ENCODE measurements at regions not wholly inside any gene's neighbourhood (a gene's known extent, or its start where the extent isn't known, plus 50 kb on each side); places are given as distances from the start of the nearest gene placed in this dataset.

DNA sequence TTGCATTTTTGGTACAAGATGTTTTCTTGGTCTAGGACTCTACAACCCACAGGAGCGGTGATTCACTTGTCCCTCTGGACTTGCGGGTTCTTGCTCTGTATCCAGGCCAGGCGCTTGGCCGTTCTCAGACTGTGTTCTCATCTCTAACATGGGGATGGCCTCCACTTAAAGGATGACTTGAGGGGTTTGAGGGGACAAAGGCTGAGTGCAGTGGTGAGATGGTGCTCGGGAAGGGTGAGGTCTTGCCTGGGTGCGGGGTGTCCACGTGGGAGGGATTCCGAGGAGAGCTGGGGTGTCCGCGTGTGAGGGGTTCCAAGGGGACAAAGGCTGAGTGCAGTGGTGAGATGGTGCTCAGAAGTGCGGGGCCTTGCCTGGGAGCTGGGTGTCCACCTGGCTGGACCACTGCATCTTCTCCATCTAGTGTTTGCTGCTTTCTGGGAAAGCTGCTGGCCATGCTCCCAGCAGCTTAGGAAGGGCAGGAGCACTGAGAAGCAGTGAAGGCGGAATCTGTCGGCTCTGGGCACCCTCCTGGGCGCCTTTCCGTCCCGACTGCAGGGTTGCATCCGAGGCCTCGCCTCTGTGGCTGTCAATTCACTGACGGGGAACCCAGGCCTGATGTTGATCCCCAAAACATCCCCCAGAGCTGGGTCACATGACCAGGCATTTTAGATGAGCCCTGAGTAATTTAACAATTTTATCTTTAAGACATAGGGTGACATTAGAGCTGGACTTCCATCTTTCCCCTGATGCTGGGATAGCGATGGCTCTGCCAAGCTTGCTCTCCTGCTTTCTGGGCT, 280.5 kb upstream of the IRX4 start:
- TF ChIP-seq, protein P1, sequence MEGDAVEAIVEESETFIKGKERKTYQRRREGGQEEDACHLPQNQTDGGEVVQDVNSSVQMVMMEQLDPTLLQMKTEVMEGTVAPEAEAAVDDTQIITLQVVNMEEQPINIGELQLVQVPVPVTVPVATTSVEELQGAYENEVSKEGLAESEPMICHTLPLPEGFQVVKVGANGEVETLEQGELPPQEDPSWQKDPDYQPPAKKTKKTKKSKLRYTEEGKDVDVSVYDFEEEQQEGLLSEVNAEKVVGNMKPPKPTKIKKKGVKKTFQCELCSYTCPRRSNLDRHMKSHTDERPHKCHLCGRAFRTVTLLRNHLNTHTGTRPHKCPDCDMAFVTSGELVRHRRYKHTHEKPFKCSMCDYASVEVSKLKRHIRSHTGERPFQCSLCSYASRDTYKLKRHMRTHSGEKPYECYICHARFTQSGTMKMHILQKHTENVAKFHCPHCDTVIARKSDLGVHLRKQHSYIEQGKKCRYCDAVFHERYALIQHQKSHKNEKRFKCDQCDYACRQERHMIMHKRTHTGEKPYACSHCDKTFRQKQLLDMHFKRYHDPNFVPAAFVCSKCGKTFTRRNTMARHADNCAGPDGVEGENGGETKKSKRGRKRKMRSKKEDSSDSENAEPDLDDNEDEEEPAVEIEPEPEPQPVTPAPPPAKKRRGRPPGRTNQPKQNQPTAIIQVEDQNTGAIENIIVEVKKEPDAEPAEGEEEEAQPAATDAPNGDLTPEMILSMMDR (IDR thresholded peaks at IDR 0.05): no peak
- no peak for DNase-seq (ENCODE audit: low spot score)
- no peak overlapping the region for H3K4me3 ChIP-seq

DNA sequence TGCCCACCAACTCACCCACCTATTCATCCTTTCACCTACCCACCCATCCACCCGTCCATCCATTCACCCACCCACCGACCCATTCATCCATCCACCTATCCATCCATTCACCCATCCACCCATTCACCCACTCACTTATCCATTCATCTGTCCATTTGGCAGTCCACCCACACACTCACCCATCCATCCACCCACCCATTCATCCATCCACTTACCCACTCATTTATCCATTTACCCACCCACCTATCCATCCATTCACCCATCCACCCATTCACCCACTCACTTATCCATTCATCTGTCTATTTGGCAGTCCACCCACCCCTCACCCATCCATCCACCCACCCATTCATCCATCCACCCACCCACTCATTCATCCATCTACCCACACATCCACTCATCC, 278.1 kb upstream of the IRX4 start:
- H3K27ac ChIP-seq: no peak overlapping the region
- no peak overlapping the region for H3K4me3 ChIP-seq
- no peak for DNase-seq (ENCODE audit: low spot score)

More for the DNA sequence above, 280.5 kb upstream of the IRX4 start:
- H3K27ac ChIP-seq: no peak overlapping the region

DNA sequence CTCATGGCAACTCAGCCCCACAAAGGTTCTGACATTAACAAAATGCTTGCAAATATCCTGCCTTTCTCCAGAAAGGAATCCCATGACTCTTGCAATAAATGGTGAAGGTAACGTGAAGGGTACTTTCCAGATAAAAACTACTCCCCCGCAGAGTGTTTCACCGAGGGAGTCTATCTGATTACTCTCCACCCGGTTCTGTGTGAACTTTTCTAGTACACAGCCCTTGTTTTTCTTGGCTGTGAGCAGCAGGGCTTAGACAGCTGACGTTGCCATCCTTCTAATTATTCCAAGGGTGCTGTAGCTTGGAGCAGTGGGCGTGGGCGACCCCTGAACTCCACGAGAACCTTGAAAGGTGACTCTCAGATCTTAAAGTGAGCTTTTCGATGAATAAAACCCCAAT, 276.0 kb upstream of the IRX4 start:
- TF ChIP-seq, protein P1 (IDR thresholded peaks at IDR 0.05): no peak
- H3K4me3 ChIP-seq: no peak overlapping the region
- H3K27ac ChIP-seq: no peak overlapping the region
- DNase-seq (ENCODE audit: low spot score): no peak

More for the DNA sequence above, 278.1 kb upstream of the IRX4 start:
- TF ChIP-seq, protein P1 (IDR thresholded peaks at IDR 0.05): no peak

DNA sequence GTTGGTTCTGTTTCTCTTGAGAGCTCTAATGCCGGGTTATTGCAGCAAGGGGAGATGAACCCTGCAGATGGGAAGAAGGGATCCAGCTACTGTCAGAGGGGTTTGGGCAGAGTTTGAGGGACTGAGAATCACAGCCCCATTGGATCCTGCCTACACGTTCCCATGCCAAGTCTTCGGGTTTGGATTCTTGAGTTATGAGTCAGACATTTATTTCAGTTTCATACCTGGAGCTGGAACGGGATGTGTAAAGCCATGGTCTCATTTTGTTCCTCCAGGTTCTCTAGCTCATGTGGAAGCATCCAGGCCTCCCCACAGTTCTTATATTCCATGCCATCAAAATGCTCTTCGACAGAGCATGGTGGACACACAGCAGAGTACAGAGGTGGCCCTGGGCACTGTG, 275.4 kb upstream of the IRX4 start:
- Histone ChIP-seq H3K27ac (no peak overlapping the region), H3K4me3 (no peak overlapping the region)
- DNase-seq (ENCODE audit: low spot score): no peak
- TF ChIP-seq, protein P1 (IDR thresholded peaks at IDR 0.05): no peak

DNA sequence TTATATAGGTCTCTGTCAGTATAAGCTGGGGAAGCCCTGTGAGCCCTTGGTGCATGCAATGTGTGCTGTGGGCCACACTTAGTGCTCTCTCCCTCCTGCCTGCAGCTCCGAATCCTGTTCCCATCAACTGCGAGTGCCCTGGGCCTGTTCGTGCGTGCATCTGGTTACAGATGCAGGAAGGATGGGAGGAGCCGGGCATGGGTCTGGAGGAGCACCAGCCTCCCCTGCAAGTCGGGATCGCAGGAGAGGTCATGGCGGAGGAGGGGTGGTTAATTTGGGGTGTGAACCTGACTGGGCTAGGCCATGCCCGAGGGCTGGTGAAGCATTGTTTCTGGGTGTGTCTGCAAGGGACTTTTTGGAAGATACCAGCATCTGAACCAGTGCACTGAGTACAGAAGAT, 274.6 kb upstream of the IRX4 start:
- TF ChIP-seq, protein P1 (IDR thresholded peaks at IDR 0.05): no peak
- Histone ChIP-seq H3K27ac (no peak overlapping the region), H3K4me3 (no peak overlapping the region)
- DNase-seq (ENCODE audit: low spot score): no peak

DNA sequence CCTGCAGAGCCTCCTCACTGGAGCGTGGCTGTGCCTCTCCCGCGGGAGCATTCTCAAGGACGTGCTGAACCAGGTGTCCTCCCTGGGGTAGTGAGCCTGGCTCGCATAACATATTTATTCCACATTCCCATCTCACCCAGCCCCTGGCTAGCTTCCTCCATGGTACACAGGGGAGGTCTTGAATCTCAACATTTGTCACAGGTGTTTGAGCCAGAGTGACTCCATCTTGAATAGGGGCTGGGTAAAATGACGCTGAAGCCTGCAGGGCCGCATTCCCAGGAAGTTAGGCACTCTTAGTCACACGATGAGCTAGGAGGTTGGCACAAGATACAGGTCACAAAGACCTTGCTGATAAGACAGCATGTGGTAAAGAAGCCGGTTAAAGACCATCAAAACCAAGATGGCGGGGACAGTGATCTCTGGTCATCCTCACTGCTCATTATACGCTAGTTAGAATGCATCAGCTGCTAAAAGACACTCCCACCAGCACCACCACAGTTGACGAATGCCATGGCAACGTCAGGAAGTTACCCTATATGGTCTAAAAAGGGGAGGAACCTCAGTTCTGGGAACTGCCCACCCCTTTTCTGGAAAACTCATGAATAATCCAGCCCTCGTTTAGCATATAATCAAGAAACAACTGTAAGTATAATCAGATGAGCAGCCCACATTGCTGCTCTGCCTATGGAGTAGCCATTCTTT, 273.8 kb upstream of the IRX4 start:
- no peak for DNase-seq (ENCODE audit: low spot score)
- TF ChIP-seq, protein P1 (IDR thresholded peaks at IDR 0.05): no peak
- H3K4me3 ChIP-seq: no peak overlapping the region

DNA sequence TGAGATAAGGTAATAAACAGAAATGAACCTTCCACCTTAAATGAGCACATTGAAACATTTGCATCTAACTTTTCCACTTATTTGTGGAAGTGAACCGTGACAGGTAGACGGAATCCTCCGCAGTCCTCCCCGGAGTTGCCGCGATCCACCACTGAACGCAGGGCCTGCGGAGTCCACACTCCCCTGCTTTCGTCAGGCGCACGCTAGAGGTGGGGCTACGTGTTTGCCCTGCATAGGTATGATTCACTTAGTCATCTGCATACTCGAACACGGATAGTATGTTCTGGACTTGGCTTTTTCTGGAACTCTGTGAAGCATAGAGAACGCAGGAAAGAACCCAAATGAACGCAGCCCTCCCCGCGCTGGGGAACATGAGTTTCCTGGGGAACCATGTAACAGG, 272.8 kb upstream of the IRX4 start:
- H3K4me3 ChIP-seq: no peak overlapping the region
- no peak overlapping the region for H3K27ac ChIP-seq
- TF ChIP-seq, protein P1 (IDR thresholded peaks at IDR 0.05): no peak
- no peak for DNase-seq (ENCODE audit: low spot score)

More for the DNA sequence above, 273.8 kb upstream of the IRX4 start:
- H3K27ac ChIP-seq: no peak overlapping the region
